ENCODE measurements at regions not wholly inside any gene's neighbourhood (a gene's known extent, or its start where the extent isn't known, plus 50 kb on each side); places are given as distances from the start of the nearest gene placed in this dataset.
A peak's percentile ranks its signal among the peaks of the same experiment; 100 is the strongest.
"Not testable (repeated sequence)": the region's sequence is repeated elsewhere in the genome, so short reads cannot be mapped to it uniquely, and the experiment has no call there.

GRCh38 chr1:187038784-187039183, 210.0 kb downstream of the PLA2G4A start:
- DNase-seq (ENCODE audit: low spot score), result no peak

- no peak for DNase-seq (ENCODE audit: low spot score)
Measured at GRCh38 chr1:187041104-187041503, 212.4 kb downstream of the PLA2G4A start.

- no peak for DNase-seq (ENCODE audit: low spot score)
Measured at GRCh38 chr1:187042538-187042937, 213.8 kb downstream of the PLA2G4A start.

GRCh38 chr1:187043433-187043832, 214.7 kb downstream of the PLA2G4A start:
- not testable (repeated sequence) for DNase-seq (ENCODE audit: low spot score)

- DNase-seq (ENCODE audit: low spot score), result no peak
Measured at GRCh38 chr1:187044411-187044810, 215.7 kb downstream of the PLA2G4A start.

GRCh38 chr1:187045371-187045770, 216.6 kb downstream of the PLA2G4A start:
- DNase-seq (ENCODE audit: low spot score), result no peak

GRCh38 chr1:187046293-187046692, 217.5 kb downstream of the PLA2G4A start:
- DNase-seq (ENCODE audit: low spot score), result no peak

- no peak for DNase-seq (ENCODE audit: low spot score)
Measured at GRCh38 chr1:187047298-187047697, 218.5 kb downstream of the PLA2G4A start.

GRCh38 chr1:187051618-187052232, 223.0 kb downstream of the PLA2G4A start:
- peak; percentile 69 for DNase-seq (ENCODE audit: low spot score)

- no peak for DNase-seq (ENCODE audit: low spot score)
Measured at GRCh38 chr1:187053876-187054275, 225.1 kb downstream of the PLA2G4A start.

- DNase-seq (ENCODE audit: low spot score), result no peak
Measured at GRCh38 chr1:187054862-187055757, 226.4 kb downstream of the PLA2G4A start.

GRCh38 chr1:187063271-187063670, 234.5 kb downstream of the PLA2G4A start:
- DNase-seq (ENCODE audit: low spot score), result no peak

GRCh38 chr1:187067160-187067559, 238.4 kb downstream of the PLA2G4A start:
- no peak for DNase-seq (ENCODE audit: low spot score)

- no peak for DNase-seq (ENCODE audit: low spot score)
Measured at GRCh38 chr1:187070076-187070475, 241.3 kb downstream of the PLA2G4A start.

- not testable (repeated sequence) for DNase-seq (ENCODE audit: low spot score)
Measured at GRCh38 chr1:187072262-187073034, 243.7 kb downstream of the PLA2G4A start.

- not testable (repeated sequence) for DNase-seq (ENCODE audit: low spot score)
Measured at GRCh38 chr1:187073035-187073560, 244.3 kb downstream of the PLA2G4A start.

- not testable (repeated sequence) for DNase-seq (ENCODE audit: low spot score)
Measured at GRCh38 chr1:187073634-187074245, 245.0 kb downstream of the PLA2G4A start.

GRCh38 chr1:187074445-187075048, 245.8 kb downstream of the PLA2G4A start:
- DNase-seq (ENCODE audit: low spot score), result no peak

GRCh38 chr1:187076922-187077321, 248.2 kb downstream of the PLA2G4A start:
- no peak for DNase-seq (ENCODE audit: low spot score)

GRCh38 chr1:187078321-187078720, 249.6 kb downstream of the PLA2G4A start:
- DNase-seq (ENCODE audit: low spot score), result no peak

GRCh38 chr1:187078916-187079315, 250.2 kb downstream of the PLA2G4A start:
- no peak for DNase-seq (ENCODE audit: low spot score)
